ENCODE measurements at regions not wholly inside any gene's neighbourhood (a gene's known extent, or its start where the extent isn't known, plus 50 kb on each side); places are given as distances from the start of the nearest gene placed in this dataset.

DNA sequence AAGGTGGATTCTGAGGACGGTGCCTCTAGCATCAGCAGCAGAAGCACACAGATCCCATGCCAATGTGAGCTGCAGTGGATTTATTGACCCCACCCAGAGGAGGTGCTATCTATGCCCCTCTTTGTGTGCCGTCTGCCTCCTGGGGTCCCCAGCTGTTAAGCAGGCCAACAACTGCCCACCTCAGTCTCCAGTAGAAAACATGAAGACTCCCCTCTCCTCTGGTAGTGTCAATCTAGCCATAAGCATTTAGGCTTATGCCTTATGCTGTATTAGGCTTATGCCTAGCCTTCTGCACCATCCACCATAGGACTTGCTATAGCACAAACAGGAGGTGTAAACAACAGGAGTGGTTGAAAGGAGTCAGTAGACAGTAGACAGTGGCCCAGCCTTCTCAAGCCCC lies 417.9 kb upstream of the C16orf82 start (continued):
- TF ChIP-seq, protein P1, sequence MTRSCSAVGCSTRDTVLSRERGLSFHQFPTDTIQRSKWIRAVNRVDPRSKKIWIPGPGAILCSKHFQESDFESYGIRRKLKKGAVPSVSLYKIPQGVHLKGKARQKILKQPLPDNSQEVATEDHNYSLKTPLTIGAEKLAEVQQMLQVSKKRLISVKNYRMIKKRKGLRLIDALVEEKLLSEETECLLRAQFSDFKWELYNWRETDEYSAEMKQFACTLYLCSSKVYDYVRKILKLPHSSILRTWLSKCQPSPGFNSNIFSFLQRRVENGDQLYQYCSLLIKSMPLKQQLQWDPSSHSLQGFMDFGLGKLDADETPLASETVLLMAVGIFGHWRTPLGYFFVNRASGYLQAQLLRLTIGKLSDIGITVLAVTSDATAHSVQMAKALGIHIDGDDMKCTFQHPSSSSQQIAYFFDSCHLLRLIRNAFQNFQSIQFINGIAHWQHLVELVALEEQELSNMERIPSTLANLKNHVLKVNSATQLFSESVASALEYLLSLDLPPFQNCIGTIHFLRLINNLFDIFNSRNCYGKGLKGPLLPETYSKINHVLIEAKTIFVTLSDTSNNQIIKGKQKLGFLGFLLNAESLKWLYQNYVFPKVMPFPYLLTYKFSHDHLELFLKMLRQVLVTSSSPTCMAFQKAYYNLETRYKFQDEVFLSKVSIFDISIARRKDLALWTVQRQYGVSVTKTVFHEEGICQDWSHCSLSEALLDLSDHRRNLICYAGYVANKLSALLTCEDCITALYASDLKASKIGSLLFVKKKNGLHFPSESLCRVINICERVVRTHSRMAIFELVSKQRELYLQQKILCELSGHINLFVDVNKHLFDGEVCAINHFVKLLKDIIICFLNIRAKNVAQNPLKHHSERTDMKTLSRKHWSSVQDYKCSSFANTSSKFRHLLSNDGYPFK (CRISPR knock-in tag; IDR thresholded peaks at IDR 0.05; ENCODE audit: borderline replicate concordance), result no peak
- no peak for TF ChIP-seq POLR2AphosphoS5 (IDR thresholded peaks at IDR 0.05; ENCODE audit: low read depth, low read length)
- TF ChIP-seq ZSCAN9 (CRISPR knock-in tag; IDR thresholded peaks at IDR 0.05; ENCODE audit: borderline replicate concordance), result no peak
- no peak for TF ChIP-seq ZNF775 (CRISPR knock-in tag; IDR thresholded peaks at IDR 0.05; ENCODE audit: borderline replicate concordance)
- TF ChIP-seq FOXM1 (CRISPR knock-in tag; IDR thresholded peaks at IDR 0.05), result no peak
- no peak for TF ChIP-seq ZBTB34 (CRISPR knock-in tag; IDR thresholded peaks at IDR 0.05)
- no peak for TF ChIP-seq ZMYM2 (CRISPR knock-in tag; IDR thresholded peaks at IDR 0.05)

DNA sequence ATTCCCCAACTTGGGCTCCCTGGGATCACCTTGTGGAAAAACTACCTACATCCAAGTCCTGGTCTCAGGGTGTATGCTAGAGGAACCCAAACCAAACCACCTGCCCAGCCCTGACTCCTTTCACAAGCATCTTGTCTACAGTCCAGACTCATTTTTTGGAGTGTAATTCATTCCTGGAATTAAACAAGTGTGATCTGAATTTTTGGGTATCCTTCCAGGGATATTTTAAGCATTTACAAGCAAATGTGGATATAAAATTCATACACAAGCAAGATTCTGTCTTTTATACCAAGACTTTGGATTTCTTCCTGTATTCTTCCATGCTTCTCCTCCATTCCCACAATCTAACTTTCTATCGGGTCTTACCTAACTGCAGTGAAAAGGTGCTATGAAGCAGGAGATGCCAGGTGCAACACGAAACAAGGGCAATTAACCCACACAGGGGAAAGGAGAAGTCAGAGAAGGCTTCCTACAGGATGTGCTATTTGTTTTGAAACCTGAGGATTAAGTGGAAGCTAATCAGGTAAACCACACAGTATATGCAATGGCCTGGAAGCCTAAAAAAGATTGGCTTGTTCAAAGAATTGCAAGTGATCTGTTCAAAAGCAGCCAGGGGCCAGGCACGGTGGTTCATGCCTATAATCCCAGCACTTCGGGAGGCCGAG lies 417.2 kb upstream of the C16orf82 start:
- Histone ChIP-seq H3K9me3 (ENCODE audit: low read length) (no peaks in the 10 kb centered on the region), H3K4me3 (replicated peaks in 1 of 3; ENCODE audit: insufficient read depth in 1 of 3, low read depth in 2 of 3, low read length in 3 of 3) (no peak overlapping the region), H3K9ac (ENCODE audit: insufficient read depth, low read depth, low read length) (no peak overlapping the region), H3K4me1 (ENCODE audit: insufficient read depth, low read length) (no peaks in the 10 kb centered on the region), H3K79me2 (ENCODE audit: insufficient read depth, low read length) (no peaks in the 10 kb centered on the region), H2AFZ (ENCODE audit: low read length) (no peak overlapping the region), H3K4me2 (ENCODE audit: low read depth, low read length) (no peak overlapping the region), H3K27me3 (ENCODE audit: control insufficient read depth in 1 of 2, insufficient read depth in 2 of 2, low read length in 2 of 2) (no peaks in the 10 kb centered on the region), H3K27ac (ENCODE audit: extremely low read length, insufficient read depth, low read length) (no peak overlapping the region), H3K36me3 (replicated peaks in 1 of 2; ENCODE audit: control insufficient read depth in 1 of 2, insufficient read depth in 2 of 2, low read length in 2 of 2) (no peaks in the 10 kb centered on the region), H4K20me1 (ENCODE audit: insufficient read depth, low read length) (no peaks in the 10 kb centered on the region)
- CTCF ChIA-PET (ENCODE audit: low intra/inter-chr PET ratio, low total read pairs), result no interaction called here
- in situ Hi-C loops (cut with HindIII; ENCODE audit: extremely low pct_ligation_motif_present, low pct_unique_long_range_greater_than_20kb) (no loop called here), intact Hi-C loops (cut with micrococcal nuclease; ENCODE audit: unreplicated experiment) (no loop called here)
- no TSS peak for BruUV-seq (replicated peaks)
- 14% methylated on average over 5 of the region's 5 CpGs for WGBS (ENCODE audit: low lambda C conversion rate)
- no peak for ATAC-seq
- POLR2A ChIA-PET, result no interaction called here
- no peak for DNase-seq (ENCODE audit: low spot score)
- TF ChIP-seq GATAD1 (CRISPR knock-in tag; IDR thresholded peaks at IDR 0.05), result no peak
- FAIRE-seq, result no peak

Measured in HepG2 (cell line).